Fibroblast of skin of back (primary cell): ENCODE measurements at regions not wholly inside any gene's neighbourhood (a gene's known extent, or its start where the extent isn't known, plus 50 kb on each side); places are given as distances from the start of the nearest gene placed in this dataset.
"Not testable (repeated sequence)": the region's sequence is repeated elsewhere in the genome, so short reads cannot be mapped to it uniquely, and the experiment has no call there.

ENCODE experiments used
- DNase-seq: peaks from one replicate; pipeline ENCODE4 v3.0.0-alpha.2; 2013

DNA sequence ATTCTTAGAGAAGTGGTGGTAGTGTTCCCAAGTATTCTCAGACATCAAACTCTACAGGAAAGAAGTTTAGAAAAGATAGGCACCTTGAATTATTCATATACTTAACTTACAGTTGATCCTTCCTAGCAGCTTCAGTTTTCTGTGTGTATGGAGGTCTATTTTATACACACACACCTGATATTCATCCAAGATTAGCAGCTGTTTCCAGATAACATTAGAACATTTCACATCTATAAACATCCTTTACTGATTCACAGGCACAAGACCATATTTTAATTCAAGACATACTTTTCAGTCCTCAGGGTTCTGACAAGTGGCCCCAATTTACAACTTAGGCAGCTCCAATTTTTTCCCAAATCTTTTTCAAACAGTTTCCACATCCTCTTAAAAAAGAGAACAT, 287.8 kb upstream of the USP25 start:
- no peak for DNase-seq

GRCh38 chr21:15442743-15443469, 286.9 kb upstream of the USP25 start:
- DNase-seq, result no peak

- DNase-seq, result no peak
Observed at GRCh38 chr21:15443740-15444117, 286.1 kb upstream of the USP25 start.

DNA sequence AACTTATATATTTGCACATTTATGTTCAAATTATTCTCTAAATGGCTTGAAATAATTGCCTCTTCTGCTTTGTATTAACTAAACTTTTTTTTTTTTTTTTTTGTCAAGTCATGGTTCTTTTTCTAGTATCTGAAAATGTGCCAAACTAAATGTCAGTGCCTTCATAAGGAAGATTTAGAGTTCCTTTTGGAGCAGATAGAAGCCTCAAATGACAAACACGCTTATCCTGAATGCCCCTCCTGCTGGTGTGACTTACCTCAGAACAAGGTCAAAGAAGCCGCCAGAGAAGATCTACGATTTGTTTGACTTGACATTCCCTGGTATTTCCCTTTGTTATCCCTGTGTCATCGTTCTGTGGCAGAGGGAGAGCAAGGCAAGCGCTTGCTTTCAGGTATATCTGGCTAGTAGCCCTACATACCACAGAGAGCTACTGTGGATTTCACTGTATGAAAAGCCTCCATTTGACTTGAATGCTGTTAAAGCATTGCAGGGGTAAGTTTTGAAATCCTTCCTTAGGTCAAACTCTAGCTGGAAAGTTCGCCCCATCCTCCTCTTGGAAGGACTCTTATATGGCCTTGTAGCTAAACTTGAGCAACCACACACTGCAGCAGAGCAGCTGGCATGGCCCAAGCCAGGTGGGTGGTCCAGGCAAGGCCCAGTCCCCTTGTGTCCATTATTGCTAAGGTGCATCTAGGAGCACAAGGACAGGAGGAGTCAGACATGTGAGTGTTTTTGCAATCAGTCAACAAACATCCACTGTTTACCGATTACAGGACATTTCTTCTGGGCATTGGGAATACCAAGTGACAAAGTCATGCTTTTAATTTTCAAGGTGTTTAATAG, 285.4 kb upstream of the USP25 start:
- DNase-seq, result no peak

- DNase-seq, result no peak
Observed at GRCh38 chr21:15445327-15445726, 284.5 kb upstream of the USP25 start.

DNA sequence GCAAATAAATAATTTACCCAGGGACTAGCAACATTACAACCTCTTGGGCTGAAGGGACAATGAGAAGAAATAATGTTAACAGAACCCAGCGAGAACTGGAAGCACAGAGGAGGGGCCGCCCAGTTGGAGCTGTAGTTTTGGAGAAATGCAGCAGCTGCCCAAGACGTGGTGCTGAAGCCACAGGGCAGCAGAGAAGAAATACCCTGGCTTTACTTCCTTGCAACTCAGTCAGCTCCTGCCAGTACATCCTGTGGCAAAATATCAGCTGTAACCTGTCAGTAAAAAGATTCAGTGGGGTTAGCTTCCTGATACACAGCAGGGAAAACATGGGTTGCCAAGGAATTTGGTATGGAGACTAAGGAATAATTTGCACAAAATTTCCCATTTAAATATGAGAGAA, 283.6 kb upstream of the USP25 start:
- DNase-seq, result no peak

- no peak for DNase-seq
Observed at GRCh38 chr21:15449556-15449955, 280.2 kb upstream of the USP25 start.

- DNase-seq, result no peak
Observed at GRCh38 chr21:15453261-15453660, 276.5 kb upstream of the USP25 start.

GRCh38 chr21:15453785-15454184, 276.0 kb upstream of the USP25 start:
- not testable (repeated sequence) for DNase-seq

- not testable (repeated sequence) for DNase-seq
Observed at GRCh38 chr21:15454931-15455330, 274.9 kb upstream of the USP25 start.

GRCh38 chr21:15455819-15456462, 273.8 kb upstream of the USP25 start:
- no peak for DNase-seq

GRCh38 chr21:15457965-15458364, 271.8 kb upstream of the USP25 start:
- no peak for DNase-seq

- DNase-seq, result no peak
Observed at GRCh38 chr21:15462092-15462491, 267.7 kb upstream of the USP25 start.

- no peak for DNase-seq
Observed at GRCh38 chr21:15466329-15466728, 263.5 kb upstream of the USP25 start.

- DNase-seq, result no peak
Observed at GRCh38 chr21:15468368-15468767, 261.4 kb upstream of the USP25 start.

GRCh38 chr21:15472108-15473040, 257.4 kb upstream of the USP25 start:
- DNase-seq, result no peak

DNA sequence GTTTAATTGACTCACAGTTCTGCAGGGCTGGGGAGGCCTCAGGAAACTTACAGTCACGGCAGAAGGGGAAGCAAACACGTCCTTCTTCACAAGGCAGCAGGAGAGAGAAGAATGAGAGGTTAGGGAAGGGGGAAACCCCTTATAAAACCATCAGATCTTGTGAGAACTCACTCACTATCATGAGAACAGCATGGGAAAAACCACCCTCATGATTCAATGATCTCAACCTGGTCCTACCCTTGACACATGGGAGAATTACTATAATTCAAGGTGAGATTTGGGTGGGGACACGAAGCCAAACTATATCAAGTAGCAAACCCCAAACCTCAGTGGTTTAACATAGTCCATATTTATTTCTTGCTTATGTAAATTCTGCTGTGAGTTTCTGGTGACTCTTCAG, 252.0 kb upstream of the USP25 start:
- not testable (repeated sequence) for DNase-seq

GRCh38 chr21:15480160-15480559, 249.6 kb upstream of the USP25 start:
- DNase-seq, result no peak

- peak; percentile 76 for DNase-seq
Observed at GRCh38 chr21:15483138-15483780, 246.5 kb upstream of the USP25 start.

DNA sequence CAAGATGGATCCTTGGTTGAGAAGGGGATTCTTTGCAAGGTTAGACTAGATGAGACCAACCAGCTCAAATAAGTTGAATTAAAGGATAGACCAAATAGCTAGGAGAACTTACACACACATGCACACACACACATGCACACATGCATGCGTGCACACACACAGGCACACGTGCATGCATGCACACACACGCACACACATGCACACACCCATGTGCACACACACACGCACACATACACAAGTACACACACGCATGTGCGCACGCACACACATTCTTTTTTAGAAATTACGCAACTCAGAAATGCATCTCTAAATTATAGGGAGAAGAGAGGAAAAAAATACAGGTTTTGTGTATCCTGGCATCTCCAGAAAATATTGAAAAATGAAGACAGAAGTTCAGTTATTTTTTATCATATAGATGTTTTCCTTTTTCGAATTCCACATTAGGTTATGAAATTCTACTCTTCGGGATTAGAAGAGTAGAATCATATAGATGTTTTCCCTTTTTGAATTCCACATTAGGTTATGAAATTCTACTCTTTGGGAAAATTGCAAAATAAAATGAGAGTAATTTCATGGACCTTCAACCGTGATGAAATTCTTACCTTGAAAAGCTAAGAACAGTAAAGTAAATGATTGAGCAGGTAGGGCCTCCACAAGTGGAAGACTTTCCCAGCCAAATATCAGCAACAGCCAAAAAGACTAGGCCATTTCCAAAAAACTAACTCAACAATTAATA, 243.2 kb upstream of the USP25 start:
- DNase-seq, result no peak

DNA sequence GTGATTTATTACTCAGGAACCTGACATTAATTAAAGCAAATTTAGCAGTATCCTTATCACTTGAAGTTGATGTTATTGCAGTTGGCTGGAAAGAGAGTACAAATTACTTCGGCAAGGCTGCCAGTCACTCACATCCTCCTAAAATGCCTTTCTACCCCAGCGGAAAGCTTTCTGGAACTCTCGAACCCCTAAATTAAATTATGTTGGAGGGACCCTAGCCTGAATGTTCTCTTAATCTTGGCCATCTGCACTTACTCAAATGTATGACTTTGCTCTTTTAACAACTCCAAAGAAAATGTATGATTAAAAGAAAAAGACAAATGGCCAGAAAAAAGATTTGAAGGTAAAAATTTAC, 242.6 kb upstream of the USP25 start:
- DNase-seq, result no peak
